NB4 (cell line): ENCODE measurements at regions not wholly inside any gene's neighbourhood (a gene's known extent, or its start where the extent isn't known, plus 50 kb on each side); places are given as distances from the start of the nearest gene placed in this dataset.

ENCODE experiments used
- MYC ChIP-seq: IDR thresholded peaks from 2 replicates; pipeline ENCODE4 v1.6.1; 2011; ENCODE audit warnings: low read depth, low read length
- POLR2A ChIP-seq: IDR thresholded peaks from 2 replicates; pipeline ENCODE4 v1.6.1; 2011; ENCODE audit warnings: mild to moderate bottlenecking; ENCODE audit not compliant: insufficient read length; ENCODE audit errors: extremely low read depth
- TF ChIP-seq, protein P1 (sequence below): IDR thresholded peaks from one replicate; pipeline ENCODE4 v1.5.1; 2012; ENCODE audit warnings: low read depth, low read length
- TF ChIP-seq, protein P2 (sequence below): IDR thresholded peaks from 2 replicates; pipeline ENCODE4 v1.6.1; 2011; ENCODE audit warnings: low read depth, low read length

DNA sequence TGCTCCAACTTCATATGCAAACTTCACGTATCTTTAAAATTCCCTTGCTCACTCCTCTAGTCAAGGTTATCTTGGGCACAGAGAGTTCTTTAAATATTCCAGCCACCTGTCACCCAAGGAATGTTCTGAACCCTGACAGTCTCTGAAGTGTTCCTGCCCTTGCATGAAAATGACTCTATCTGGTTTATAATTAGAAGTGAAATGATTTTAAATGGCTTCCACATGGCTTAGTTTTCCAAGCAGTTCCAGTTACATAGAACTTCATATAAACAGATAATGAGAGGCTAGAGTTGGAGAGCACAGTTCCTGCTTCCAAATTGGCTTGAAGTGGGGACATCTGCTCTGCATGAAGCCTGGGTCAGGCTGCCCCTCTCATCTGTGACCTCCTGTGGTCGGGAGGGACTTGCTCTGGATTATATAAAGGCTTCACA lies 81.9 kb downstream of the SLC4A3 start:
- no peak for TF ChIP-seq POLR2A
- TF ChIP-seq, protein P1, sequence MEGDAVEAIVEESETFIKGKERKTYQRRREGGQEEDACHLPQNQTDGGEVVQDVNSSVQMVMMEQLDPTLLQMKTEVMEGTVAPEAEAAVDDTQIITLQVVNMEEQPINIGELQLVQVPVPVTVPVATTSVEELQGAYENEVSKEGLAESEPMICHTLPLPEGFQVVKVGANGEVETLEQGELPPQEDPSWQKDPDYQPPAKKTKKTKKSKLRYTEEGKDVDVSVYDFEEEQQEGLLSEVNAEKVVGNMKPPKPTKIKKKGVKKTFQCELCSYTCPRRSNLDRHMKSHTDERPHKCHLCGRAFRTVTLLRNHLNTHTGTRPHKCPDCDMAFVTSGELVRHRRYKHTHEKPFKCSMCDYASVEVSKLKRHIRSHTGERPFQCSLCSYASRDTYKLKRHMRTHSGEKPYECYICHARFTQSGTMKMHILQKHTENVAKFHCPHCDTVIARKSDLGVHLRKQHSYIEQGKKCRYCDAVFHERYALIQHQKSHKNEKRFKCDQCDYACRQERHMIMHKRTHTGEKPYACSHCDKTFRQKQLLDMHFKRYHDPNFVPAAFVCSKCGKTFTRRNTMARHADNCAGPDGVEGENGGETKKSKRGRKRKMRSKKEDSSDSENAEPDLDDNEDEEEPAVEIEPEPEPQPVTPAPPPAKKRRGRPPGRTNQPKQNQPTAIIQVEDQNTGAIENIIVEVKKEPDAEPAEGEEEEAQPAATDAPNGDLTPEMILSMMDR = no peak
- TF ChIP-seq MYC = no peak
- TF ChIP-seq, protein P2, sequence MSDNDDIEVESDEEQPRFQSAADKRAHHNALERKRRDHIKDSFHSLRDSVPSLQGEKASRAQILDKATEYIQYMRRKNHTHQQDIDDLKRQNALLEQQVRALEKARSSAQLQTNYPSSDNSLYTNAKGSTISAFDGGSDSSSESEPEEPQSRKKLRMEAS = no peak
